Smooth muscle cell (in vitro differentiated cells): ENCODE measurements at regions not wholly inside any gene's neighbourhood (a gene's known extent, or its start where the extent isn't known, plus 50 kb on each side); places are given as distances from the start of the nearest gene placed in this dataset.

ENCODE experiments used
- DNase-seq: peaks from one replicate; lab custom pipeline; 2025; ENCODE audit not compliant: unreplicated experiment; lab: John Stamatoyannopoulos, UW
- H2AFZ ChIP-seq: fragments of 200-600 bp; sonication (generic); 2 replicates; pipeline ENCODE4 v1.6.0; 2016; ENCODE audit warnings: antibody characterized with exemption, low read depth, mild to moderate bottlenecking
- H3F3A ChIP-seq: fragments of 200-600 bp; sonication (generic); 2 replicates; pipeline ENCODE4 v1.6.0; 2017; ENCODE audit warnings: antibody characterized with exemption, low read depth
- H3K27ac ChIP-seq: fragments of 200-600 bp; sonication (generic); 2 replicates; pipeline ENCODE4 v1.5.1; 2016; ENCODE audit warnings: low read depth, mild to moderate bottlenecking
- H3K27me3 ChIP-seq: fragments of 200-600 bp; sonication (generic); 2 replicates; pipeline ENCODE4 v1.6.1; 2016; ENCODE audit warnings: low read depth, mild to moderate bottlenecking
- H3K36me3 ChIP-seq: fragments of 200-600 bp; sonication (generic); 2 replicates; pipeline ENCODE4 v1.5.1; 2016; ENCODE audit warnings: low read depth
- H3K4me1 ChIP-seq: fragments of 200-600 bp; sonication (generic); 2 replicates; pipeline ENCODE4 v1.5.1; 2016; ENCODE audit warnings: low read depth
- H3K4me2 ChIP-seq: fragments of 200-600 bp; sonication (generic); 2 replicates; pipeline ENCODE4 v1.6.0; 2016; ENCODE audit warnings: mild to moderate bottlenecking
- H3K4me3 ChIP-seq: fragments of 200-600 bp; sonication (generic); 2 replicates; pipeline ENCODE4 v1.5.1; 2016; ENCODE audit warnings: mild to moderate bottlenecking
- H3K79me2 ChIP-seq: fragments of 200-600 bp; sonication (generic); 2 replicates; pipeline ENCODE4 v1.6.0; 2016; ENCODE audit warnings: low read depth, mild to moderate bottlenecking
- H3K9ac ChIP-seq: fragments of 200-600 bp; sonication (generic); 2 replicates; pipeline ENCODE4 v1.6.0; 2016; ENCODE audit warnings: low read depth
- H3K9me3 ChIP-seq: fragments of 200-600 bp; sonication (generic); replicated peaks from 2 replicates; pipeline ENCODE4 v1.5.1; 2016; ENCODE audit warnings: low read depth
- H4K20me1 ChIP-seq: fragments of 200-600 bp; sonication (generic); 2 replicates; pipeline ENCODE4 v1.6.0; 2016; ENCODE audit warnings: low read depth
- WGBS: methylation state at CpG from one replicate; pipeline ENCODE4 v1.1.7; 2016; ENCODE audit warnings: low lambda C conversion rate; 5-methylcytosine and 5-hydroxymethylcytosine counted together
- TF ChIP-seq, protein P1 (sequence below): fragments of 200-600 bp; sonication (generic); IDR thresholded peaks from 2 replicates; pipeline ENCODE4 v1.5.1; 2017; ENCODE audit warnings: borderline replicate concordance, mild to moderate bottlenecking, antibody characterized with exemption; ENCODE audit not compliant: insufficient read depth, poor library complexity, severe bottlenecking

GRCh38 chr15:45842151-45842550 lies 207.3 kb downstream of the SQOR start:
- Histone ChIP-seq H3K9me3 (no peaks in the 10 kb centered on the region), H3K27me3 (no peaks in the 10 kb centered on the region), H3K9ac (no peak overlapping the region), H4K20me1 (no peaks in the 10 kb centered on the region), H3F3A (no peaks in the 10 kb centered on the region), H3K4me2 (no peak overlapping the region), H3K4me3 (no peak overlapping the region), H2AFZ (no peak overlapping the region), H3K36me3 (no peaks in the 10 kb centered on the region), H3K4me1 (no peaks in the 10 kb centered on the region), H3K27ac (no peak overlapping the region), H3K79me2 (no peaks in the 10 kb centered on the region)
- 86% methylated on average over 1 of the region's 1 CpG for WGBS
- DNase-seq, result no peak
- TF ChIP-seq, protein P1, sequence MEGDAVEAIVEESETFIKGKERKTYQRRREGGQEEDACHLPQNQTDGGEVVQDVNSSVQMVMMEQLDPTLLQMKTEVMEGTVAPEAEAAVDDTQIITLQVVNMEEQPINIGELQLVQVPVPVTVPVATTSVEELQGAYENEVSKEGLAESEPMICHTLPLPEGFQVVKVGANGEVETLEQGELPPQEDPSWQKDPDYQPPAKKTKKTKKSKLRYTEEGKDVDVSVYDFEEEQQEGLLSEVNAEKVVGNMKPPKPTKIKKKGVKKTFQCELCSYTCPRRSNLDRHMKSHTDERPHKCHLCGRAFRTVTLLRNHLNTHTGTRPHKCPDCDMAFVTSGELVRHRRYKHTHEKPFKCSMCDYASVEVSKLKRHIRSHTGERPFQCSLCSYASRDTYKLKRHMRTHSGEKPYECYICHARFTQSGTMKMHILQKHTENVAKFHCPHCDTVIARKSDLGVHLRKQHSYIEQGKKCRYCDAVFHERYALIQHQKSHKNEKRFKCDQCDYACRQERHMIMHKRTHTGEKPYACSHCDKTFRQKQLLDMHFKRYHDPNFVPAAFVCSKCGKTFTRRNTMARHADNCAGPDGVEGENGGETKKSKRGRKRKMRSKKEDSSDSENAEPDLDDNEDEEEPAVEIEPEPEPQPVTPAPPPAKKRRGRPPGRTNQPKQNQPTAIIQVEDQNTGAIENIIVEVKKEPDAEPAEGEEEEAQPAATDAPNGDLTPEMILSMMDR, result no peak

DNA sequence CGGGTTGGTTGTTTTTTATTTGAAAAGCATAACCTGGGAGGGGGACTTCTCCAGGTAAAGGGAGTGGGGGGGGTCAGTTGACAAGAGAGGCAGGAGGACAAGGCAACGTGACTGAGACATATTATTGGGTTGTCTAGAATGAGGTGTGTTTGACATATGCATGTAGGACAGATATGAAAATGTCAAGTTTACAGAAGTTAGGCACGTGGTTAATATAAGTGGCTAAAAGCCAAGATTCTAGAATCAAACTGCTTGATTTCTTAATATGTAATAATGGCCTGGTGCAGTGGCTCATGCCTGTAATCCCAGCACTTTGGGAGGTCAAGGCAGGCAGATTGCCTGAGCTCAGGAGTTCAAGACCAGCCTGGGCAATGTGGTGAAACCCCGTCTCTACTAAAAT lies 212.8 kb downstream of the SQOR start:
- no peaks in the 10 kb centered on the region for H3K79me2 ChIP-seq
- no peaks in the 10 kb centered on the region for H3K4me1 ChIP-seq
- H4K20me1 ChIP-seq, result no peaks in the 10 kb centered on the region
- H3K36me3 ChIP-seq, result no peaks in the 10 kb centered on the region
- H2AFZ ChIP-seq, result no peak overlapping the region
- no peaks in the 10 kb centered on the region for H3K9me3 ChIP-seq
- no peak overlapping the region for H3K4me3 ChIP-seq
- H3K27me3 ChIP-seq, result no peaks in the 10 kb centered on the region
- DNase-seq, result no peak
- 93% methylated on average over 4 of the region's 4 CpGs for WGBS
- H3K27ac ChIP-seq, result no peak overlapping the region
- TF ChIP-seq, protein P1, result no peak
- H3K9ac ChIP-seq, result no peak overlapping the region
- H3F3A ChIP-seq, result no peaks in the 10 kb centered on the region
- H3K4me2 ChIP-seq, result no peak overlapping the region

- TF ChIP-seq, protein P1, result no peak
- Histone ChIP-seq H3K79me2 (no peaks in the 10 kb centered on the region), H3K27ac (no peak overlapping the region), H3K27me3 (no peaks in the 10 kb centered on the region), H2AFZ (no peak overlapping the region), H3F3A (no peaks in the 10 kb centered on the region), H4K20me1 (no peaks in the 10 kb centered on the region), H3K9ac (no peak overlapping the region), H3K4me1 (no peaks in the 10 kb centered on the region), H3K4me2 (no peak overlapping the region), H3K9me3 (no peaks in the 10 kb centered on the region), H3K4me3 (no peak overlapping the region), H3K36me3 (no peaks in the 10 kb centered on the region)
- DNase-seq, result no peak
- whole genome bisulfite sequencing, result 94% methylated on average over 3 of the region's 3 CpGs
These were observed 214.3 kb downstream of the SQOR start for GRCh38 chr15:45849136-45849535.

DNA sequence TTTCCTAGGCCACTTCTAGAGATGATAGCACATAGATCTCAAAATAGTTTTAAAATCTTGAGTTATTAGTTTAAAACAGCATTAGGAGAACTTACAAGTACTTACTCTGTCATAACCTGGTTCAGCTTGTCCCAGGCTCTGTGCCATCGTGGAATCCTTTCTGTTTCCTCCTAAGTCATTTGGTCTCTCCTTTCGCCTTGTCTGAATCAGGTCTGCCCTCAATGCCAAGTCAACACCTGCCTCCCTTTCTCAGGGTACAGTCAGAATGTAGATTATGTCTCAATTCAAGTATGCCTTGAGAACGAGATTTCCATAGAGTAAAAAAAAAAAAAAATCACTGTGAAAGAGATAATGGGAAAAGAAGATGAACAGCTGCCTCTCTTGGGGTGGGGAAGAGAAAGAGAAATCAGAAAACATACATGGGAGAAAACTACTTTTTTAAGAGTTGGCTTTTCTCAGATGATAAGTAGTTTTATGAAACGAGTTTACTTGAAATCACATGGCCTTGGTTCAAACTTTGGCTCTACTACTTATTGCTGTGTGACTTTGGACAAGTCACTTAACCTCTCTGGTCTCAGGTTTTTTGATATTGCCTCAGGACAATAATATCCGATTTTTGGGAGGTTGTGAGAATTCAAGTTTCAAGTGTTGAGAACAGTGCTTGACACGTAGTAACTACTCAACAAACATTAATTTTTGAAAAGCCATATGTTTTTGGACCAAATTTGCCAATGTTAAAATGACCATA lies 219.8 kb downstream of the SQOR start:
- H3K79me2 ChIP-seq, result no peaks in the 10 kb centered on the region
- no peaks in the 10 kb centered on the region for H3K27me3 ChIP-seq
- H4K20me1 ChIP-seq, result no peaks in the 10 kb centered on the region
- H3K4me3 ChIP-seq, result no peak overlapping the region
- H3K36me3 ChIP-seq, result no peaks in the 10 kb centered on the region
- no peaks in the 10 kb centered on the region for H3K4me1 ChIP-seq
- no peaks in the 10 kb centered on the region for H3F3A ChIP-seq
- WGBS, result 95% methylated on average over 6 of the region's 6 CpGs
- no peak overlapping the region for H2AFZ ChIP-seq
- H3K9me3 ChIP-seq, result no peaks in the 10 kb centered on the region
- no peak overlapping the region for H3K4me2 ChIP-seq
- H3K9ac ChIP-seq, result no peak overlapping the region
- H3K27ac ChIP-seq, result no peak overlapping the region
- no peak for DNase-seq
- TF ChIP-seq, protein P1, result no peak
